ENCODE measurements at regions not wholly inside any gene's neighbourhood (a gene's known extent, or its start where the extent isn't known, plus 50 kb on each side); places are given as distances from the start of the nearest gene placed in this dataset.
"Not testable (repeated sequence)": the region's sequence is repeated elsewhere in the genome, so short reads cannot be mapped to it uniquely, and the experiment has no call there.

GRCh38 chr1:195714248-195714647, 894.0 kb downstream of the KCNT2 start:
- DNase-seq (ENCODE audit: low read depth in 2 of 3, low spot score in 2 of 3): no peak

- DNase-seq (ENCODE audit: low read depth in 2 of 3, low spot score in 2 of 3): no peak
Measured at GRCh38 chr1:195709821-195710220, 898.4 kb downstream of the KCNT2 start.

GRCh38 chr1:195704028-195704427, 904.2 kb downstream of the KCNT2 start:
- DNase-seq (ENCODE audit: low read depth in 2 of 3, low spot score in 2 of 3): no peak

- DNase-seq (ENCODE audit: low read depth in 2 of 3, low spot score in 2 of 3): no peak
Measured at GRCh38 chr1:195701149-195701548, 907.1 kb downstream of the KCNT2 start.

GRCh38 chr1:195697130-195697529, 911.1 kb downstream of the KCNT2 start:
- DNase-seq (ENCODE audit: low read depth in 2 of 3, low spot score in 2 of 3): no peak

- no peak for DNase-seq (ENCODE audit: low read depth in 2 of 3, low spot score in 2 of 3)
Measured at GRCh38 chr1:195686764-195687163, 921.5 kb downstream of the KCNT2 start.

GRCh38 chr1:195664628-195665027, 943.6 kb downstream of the KCNT2 start:
- DNase-seq (ENCODE audit: low read depth in 2 of 3, low spot score in 2 of 3): no peak

GRCh38 chr1:195663549-195664280, 944.5 kb downstream of the KCNT2 start:
- no peak for DNase-seq (ENCODE audit: low read depth in 2 of 3, low spot score in 2 of 3)

GRCh38 chr1:195656780-195657179, 951.5 kb downstream of the KCNT2 start:
- DNase-seq (ENCODE audit: low read depth in 2 of 3, low spot score in 2 of 3): no peak

GRCh38 chr1:195648875-195649274, 959.4 kb downstream of the KCNT2 start:
- not testable (repeated sequence) for DNase-seq (ENCODE audit: low read depth in 2 of 3, low spot score in 2 of 3)

- no peak for DNase-seq (ENCODE audit: low read depth in 2 of 3, low spot score in 2 of 3)
Measured at GRCh38 chr1:195637539-195637938, 970.7 kb downstream of the KCNT2 start.

GRCh38 chr1:195618287-195618686, 990.0 kb downstream of the KCNT2 start:
- DNase-seq (ENCODE audit: low read depth in 2 of 3, low spot score in 2 of 3): no peak

- DNase-seq (ENCODE audit: low read depth in 2 of 3, low spot score in 2 of 3): no peak
Measured at GRCh38 chr1:195617106-195617505, 991.1 kb downstream of the KCNT2 start.

- DNase-seq (ENCODE audit: low read depth in 2 of 3, low spot score in 2 of 3): no peak
Measured at GRCh38 chr1:195608883-195609282, 999.4 kb downstream of the KCNT2 start.

GRCh38 chr1:195606483-195606882, 1001.8 kb downstream of the KCNT2 start:
- no peak for DNase-seq (ENCODE audit: low read depth in 2 of 3, low spot score in 2 of 3)

- DNase-seq (ENCODE audit: low read depth in 2 of 3, low spot score in 2 of 3): no peak
Measured at GRCh38 chr1:195604287-195604686, 1004.0 kb downstream of the KCNT2 start.

- DNase-seq (ENCODE audit: low read depth in 2 of 3, low spot score in 2 of 3): no peak
Measured at GRCh38 chr1:195597891-195598290, 1010.3 kb downstream of the KCNT2 start.

- no peak for DNase-seq (ENCODE audit: low read depth in 2 of 3, low spot score in 2 of 3)
Measured at GRCh38 chr1:195594773-195595172, 1013.5 kb downstream of the KCNT2 start.

- DNase-seq (ENCODE audit: low read depth in 2 of 3, low spot score in 2 of 3): no peak
Measured at GRCh38 chr1:195594322-195594721, 1013.9 kb downstream of the KCNT2 start.

- no peak for DNase-seq (ENCODE audit: low read depth in 2 of 3, low spot score in 2 of 3)
Measured at GRCh38 chr1:195591917-195592672, 1016.1 kb downstream of the KCNT2 start.

GRCh38 chr1:195590649-195591048, 1017.6 kb downstream of the KCNT2 start:
- no peak for DNase-seq (ENCODE audit: low read depth in 2 of 3, low spot score in 2 of 3)

GRCh38 chr1:195584870-195585624, 1023.2 kb downstream of the KCNT2 start:
- no peak for DNase-seq (ENCODE audit: low read depth in 2 of 3, low spot score in 2 of 3)

Data from activated CD8-positive, alpha-beta memory T cell treated with anti-CD3 and anti-CD28 coated beads for 48 hours (primary cell).